Large intestine (tissue), 3 donors: ENCODE measurements at regions not wholly inside any gene's neighbourhood (a gene's known extent, or its start where the extent isn't known, plus 50 kb on each side); places are given as distances from the start of the nearest gene placed in this dataset.

Experiments
- DNase-seq, 2 donors: peaks; one replicate each; pipeline versions ENCODE4 v3.0.0 to v3.0.0-alpha.2; 2013
- H3K27ac ChIP-seq: one replicate; pipeline ENCODE4 v1.5.1; 2013; ENCODE audit warnings: low read length
- H3K27me3 ChIP-seq: 2 replicates; pipeline ENCODE4 v1.6.1; 2013; ENCODE audit warnings: low read length; ENCODE audit not compliant: control insufficient read depth, insufficient read depth
- H3K36me3 ChIP-seq: 2 replicates; pipeline ENCODE4 v1.6.1; 2013; ENCODE audit warnings: low read length; ENCODE audit not compliant: control insufficient read depth, insufficient read depth
- H3K4me1 ChIP-seq: one replicate; pipeline ENCODE4 v1.6.1; 2013; ENCODE audit warnings: low read length; ENCODE audit not compliant: control insufficient read depth, insufficient read depth
- H3K4me3 ChIP-seq: one replicate; pipeline ENCODE4 v1.5.1; 2013; ENCODE audit warnings: low read length
- H3K9me3 ChIP-seq: one replicate; pipeline ENCODE4 v1.6.1; 2013; ENCODE audit warnings: mild to moderate bottlenecking, low read depth, low read length, moderate library complexity; ENCODE audit not compliant: control insufficient read depth
- WGBS: methylation state at CpG from one replicate; pipeline ENCODE4 v1.1.5; 2013; ENCODE audit warnings: low lambda C conversion rate; ENCODE audit not compliant: insufficient coverage; 5-methylcytosine and 5-hydroxymethylcytosine counted together

GRCh38 chr17:33469911-33470310 lies 176.8 kb upstream of the ASIC2 start:
- H3K36me3 ChIP-seq: no peaks in the 10 kb centered on the region
- no CpG with 5 or more reads among the region's 2 CpGs for WGBS
- H3K4me1 ChIP-seq: peaks cover 4% of the 10 kb centered on the region
- H3K27me3 ChIP-seq: no peaks in the 10 kb centered on the region
- peak; percentile 78 to 84 for DNase-seq
- peak overlapping the region; percentile 39 for H3K27ac ChIP-seq
- H3K4me3 ChIP-seq: no peak overlapping the region
- H3K9me3 ChIP-seq: no peaks in the 10 kb centered on the region

- H3K27me3 ChIP-seq: no peaks in the 10 kb centered on the region
- peaks cover 4% of the 10 kb centered on the region for H3K4me1 ChIP-seq
- DNase-seq: no peak
- H3K9me3 ChIP-seq: no peaks in the 10 kb centered on the region
- no peak overlapping the region for H3K27ac ChIP-seq
- no peak overlapping the region for H3K4me3 ChIP-seq
- no peaks in the 10 kb centered on the region for H3K36me3 ChIP-seq
- WGBS: 100% methylated on average over 1 of the region's 3 CpGs
Measured at GRCh38 chr17:33473061-33473460, 180.0 kb upstream of the ASIC2 start.

GRCh38 chr17:33474789-33475188 lies 181.7 kb upstream of the ASIC2 start:
- H3K27me3 ChIP-seq: no peaks in the 10 kb centered on the region
- H3K4me1 ChIP-seq: no peaks in the 10 kb centered on the region
- no CpG with 5 or more reads among the region's 5 CpGs for WGBS
- no peaks in the 10 kb centered on the region for H3K9me3 ChIP-seq
- DNase-seq: no peak
- no peak overlapping the region for H3K4me3 ChIP-seq
- no peaks in the 10 kb centered on the region for H3K36me3 ChIP-seq
- no peak overlapping the region for H3K27ac ChIP-seq

GRCh38 chr17:33475594-33475993 lies 182.5 kb upstream of the ASIC2 start:
- DNase-seq: no peak
- no peak overlapping the region for H3K4me3 ChIP-seq

GRCh38 chr17:33481652-33482051 lies 188.6 kb upstream of the ASIC2 start:
- no peak overlapping the region for H3K4me3 ChIP-seq
- no peak for DNase-seq
- H3K27me3 ChIP-seq: no peaks in the 10 kb centered on the region
- H3K9me3 ChIP-seq: no peaks in the 10 kb centered on the region
- 87% methylated on average over 3 of the region's 4 CpGs for WGBS
- H3K4me1 ChIP-seq: no peaks in the 10 kb centered on the region
- no peaks in the 10 kb centered on the region for H3K36me3 ChIP-seq
- no peak overlapping the region for H3K27ac ChIP-seq

More at GRCh38 chr17:33475594-33475993, 182.5 kb upstream of the ASIC2 start:
- no peak overlapping the region for H3K27ac ChIP-seq
- no peaks in the 10 kb centered on the region for H3K27me3 ChIP-seq
- WGBS: no CpG with 5 or more reads among the region's 7 CpGs
- H3K9me3 ChIP-seq: no peaks in the 10 kb centered on the region
- no peaks in the 10 kb centered on the region for H3K4me1 ChIP-seq
- no peaks in the 10 kb centered on the region for H3K36me3 ChIP-seq

- Histone ChIP-seq H3K4me1 (no peaks in the 10 kb centered on the region), H3K4me3 (no peak overlapping the region), H3K27me3 (no peaks in the 10 kb centered on the region), H3K36me3 (no peaks in the 10 kb centered on the region), H3K9me3 (no peaks in the 10 kb centered on the region), H3K27ac (no peak overlapping the region)
- no CpG with 5 or more reads among the region's 4 CpGs for WGBS
- DNase-seq: no peak
Measured at GRCh38 chr17:33482636-33483035, 189.5 kb upstream of the ASIC2 start.

GRCh38 chr17:33484559-33484958 lies 191.5 kb upstream of the ASIC2 start:
- H3K4me3 ChIP-seq: no peak overlapping the region
- no peaks in the 10 kb centered on the region for H3K9me3 ChIP-seq
- no peaks in the 10 kb centered on the region for H3K36me3 ChIP-seq
- no peak for DNase-seq
- H3K27ac ChIP-seq: no peak overlapping the region
- H3K27me3 ChIP-seq: no peaks in the 10 kb centered on the region
- no peaks in the 10 kb centered on the region for H3K4me1 ChIP-seq
- no CpG with 5 or more reads among the region's 2 CpGs for WGBS

GRCh38 chr17:33486135-33486885 lies 193.2 kb upstream of the ASIC2 start:
- Histone ChIP-seq H3K4me3 (no peak overlapping the region), H3K27me3 (no peaks in the 10 kb centered on the region), H3K9me3 (no peaks in the 10 kb centered on the region), H3K36me3 (no peaks in the 10 kb centered on the region), H3K4me1 (no peaks in the 10 kb centered on the region), H3K27ac (no peak overlapping the region)
- no CpG with 5 or more reads among the region's 5 CpGs for WGBS
- no peak for DNase-seq

GRCh38 chr17:33487187-33487879 lies 194.2 kb upstream of the ASIC2 start:
- DNase-seq: no peak
- H3K36me3 ChIP-seq: no peaks in the 10 kb centered on the region
- H3K9me3 ChIP-seq: no peaks in the 10 kb centered on the region
- no peak overlapping the region for H3K27ac ChIP-seq
- no peak overlapping the region for H3K4me3 ChIP-seq
- WGBS: no CpG with 5 or more reads among the region's 4 CpGs
- no peaks in the 10 kb centered on the region for H3K27me3 ChIP-seq
- no peaks in the 10 kb centered on the region for H3K4me1 ChIP-seq

- H3K27me3 ChIP-seq: no peaks in the 10 kb centered on the region
- no peaks in the 10 kb centered on the region for H3K9me3 ChIP-seq
- 95% methylated on average over 3 of the region's 9 CpGs for WGBS
- no peak overlapping the region for H3K4me3 ChIP-seq
- H3K4me1 ChIP-seq: no peaks in the 10 kb centered on the region
- no peak overlapping the region for H3K27ac ChIP-seq
- no peak for DNase-seq
- no peaks in the 10 kb centered on the region for H3K36me3 ChIP-seq
Measured at GRCh38 chr17:33491871-33492481, 198.9 kb upstream of the ASIC2 start.
